Erythroblast (primary cell): ENCODE measurements at regions not wholly inside any gene's neighbourhood (a gene's known extent, or its start where the extent isn't known, plus 50 kb on each side); places are given as distances from the start of the nearest gene placed in this dataset.
A peak's percentile ranks its signal among the peaks of the same experiment; 100 is the strongest.

Experiments
- DNase-seq, 2 experiments: peaks; one replicate each; lab custom pipeline; 2025; lab: John Stamatoyannopoulos, UW
- GATA1 ChIP-seq: IDR thresholded peaks from 2 replicates; pipeline ENCODE4 v1.6.1; 2011; ENCODE audit warnings: low read depth, mild to moderate bottlenecking, control low read depth, low read length, moderate library complexity
- POLR2A ChIP-seq: IDR thresholded peaks from 2 replicates; pipeline ENCODE4 v1.6.1; 2011; ENCODE audit warnings: mild to moderate bottlenecking, low read length

GRCh38 chr11:42498971-42499370 is 812.8 kb upstream of the API5 start:
- no peak for DNase-seq
- TF ChIP-seq GATA1 (no peak), POLR2A (no peak)

GRCh38 chr11:42502151-42502550 is 809.6 kb upstream of the API5 start:
- TF ChIP-seq GATA1 (no peak), POLR2A (no peak)
- no peak for DNase-seq

DNA sequence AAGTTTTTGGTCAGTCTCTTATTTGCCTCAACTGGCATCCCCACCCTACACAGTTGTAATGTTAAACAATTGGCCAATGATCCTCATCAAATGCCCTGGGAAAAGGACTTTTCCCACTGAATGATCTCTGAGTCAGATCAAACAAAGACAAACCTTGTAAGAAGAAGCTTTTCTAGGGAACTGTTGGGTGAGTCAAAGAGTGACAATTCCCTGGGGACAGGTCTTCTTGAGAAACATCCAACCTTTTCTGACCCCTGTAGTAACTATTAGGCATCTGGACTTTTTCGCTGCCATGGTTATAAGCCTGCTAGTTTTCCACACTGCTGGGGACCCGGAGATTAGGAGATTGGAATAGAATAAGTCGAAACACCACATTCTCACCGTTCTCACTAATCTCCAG is 789.8 kb upstream of the API5 start:
- DNase-seq = no peak

DNA sequence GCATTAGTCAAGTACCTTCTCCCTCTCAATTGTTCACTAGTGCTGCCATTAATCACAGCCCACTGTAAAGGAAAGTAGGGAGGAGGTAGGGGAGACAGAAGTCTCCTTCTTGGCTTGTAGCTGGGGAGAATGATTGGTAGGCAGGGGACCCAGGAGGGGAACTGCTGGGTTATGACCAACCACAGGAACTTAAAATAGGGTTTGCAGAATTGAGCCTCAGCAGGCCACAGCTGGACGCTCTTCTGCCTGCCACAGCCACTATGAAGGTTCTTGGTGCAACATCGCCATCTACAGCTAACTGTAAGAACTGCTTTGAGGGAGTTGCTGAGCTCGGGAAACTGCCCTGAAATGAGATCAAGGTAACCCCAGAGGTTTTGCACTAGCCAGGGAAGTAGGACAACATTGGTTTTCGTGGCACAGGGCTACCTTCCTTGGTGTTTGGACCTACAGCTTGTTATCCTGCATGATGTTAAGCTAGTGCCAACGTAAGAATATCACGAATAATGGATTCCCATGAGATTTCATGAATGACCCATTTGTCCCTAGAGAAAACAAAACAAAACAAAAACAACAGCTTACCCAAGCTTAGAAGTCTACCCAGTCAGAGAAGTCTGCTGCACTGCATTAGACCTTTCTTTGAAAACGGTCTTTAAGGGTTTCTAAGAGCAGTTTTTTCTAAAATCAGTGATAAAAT is 787.1 kb upstream of the API5 start:
- no peak for TF ChIP-seq POLR2A
- no peak for TF ChIP-seq GATA1
- DNase-seq = peak; percentile 37 to 64

More for the DNA sequence above, 789.8 kb upstream of the API5 start:
- no peak for TF ChIP-seq GATA1
- no peak for TF ChIP-seq POLR2A

DNA sequence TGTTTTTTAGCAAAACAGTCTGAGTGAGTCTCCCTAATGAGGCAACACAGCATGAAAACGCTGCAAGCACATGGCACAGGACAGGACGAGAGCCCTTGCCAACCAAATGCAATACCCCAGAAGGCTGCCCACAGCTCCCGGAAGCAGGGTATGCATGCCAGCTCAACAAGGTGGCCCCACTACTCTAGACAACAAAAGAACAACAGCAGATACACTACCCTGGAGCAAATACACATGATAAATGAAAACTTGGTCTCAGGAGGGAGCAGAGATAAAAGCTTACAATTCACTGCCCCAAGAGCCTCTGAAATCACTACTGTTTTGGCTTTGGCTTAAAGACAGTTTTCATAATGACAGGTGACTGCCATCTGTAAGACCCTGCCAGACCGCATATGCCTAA is 785.4 kb upstream of the API5 start:
- DNase-seq = no peak
- TF ChIP-seq GATA1 (no peak), POLR2A (no peak)

- TF ChIP-seq POLR2A (no peak), GATA1 (no peak)
- no peak for DNase-seq
These were observed 783.3 kb upstream of the API5 start for GRCh38 chr11:42528471-42528870.

DNA sequence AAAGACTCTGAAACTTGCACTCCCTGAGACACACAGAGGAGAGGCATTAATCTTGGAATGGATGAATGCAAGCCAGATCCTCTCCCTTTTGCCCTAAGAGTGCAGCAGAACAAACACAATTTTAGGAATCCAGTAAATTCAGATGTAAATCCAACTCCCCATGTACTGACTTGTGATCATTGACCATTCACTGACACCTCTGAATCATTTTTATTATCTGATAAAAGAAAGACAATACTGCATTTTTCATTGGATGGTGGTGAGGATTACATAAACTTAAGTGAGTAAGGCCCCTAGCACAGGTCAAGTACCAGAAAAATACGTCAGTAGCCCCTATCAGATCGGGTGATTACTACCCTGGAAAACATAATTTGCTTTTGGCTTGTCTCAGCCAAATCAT is 782.9 kb upstream of the API5 start:
- TF ChIP-seq GATA1 (no peak), POLR2A (no peak)
- no peak for DNase-seq

- TF ChIP-seq POLR2A = no peak
- no peak for TF ChIP-seq GATA1
- no peak for DNase-seq
These were observed 775.0 kb upstream of the API5 start for GRCh38 chr11:42536611-42537360.

GRCh38 chr11:42542336-42542735 is 769.5 kb upstream of the API5 start:
- TF ChIP-seq POLR2A (no peak), GATA1 (no peak)
- no peak for DNase-seq

GRCh38 chr11:42543844-42544419 is 767.9 kb upstream of the API5 start:
- DNase-seq = no peak
- TF ChIP-seq GATA1 = no peak
- TF ChIP-seq POLR2A = no peak

GRCh38 chr11:42544726-42545125 is 767.1 kb upstream of the API5 start:
- TF ChIP-seq POLR2A = no peak
- no peak for TF ChIP-seq GATA1

DNA sequence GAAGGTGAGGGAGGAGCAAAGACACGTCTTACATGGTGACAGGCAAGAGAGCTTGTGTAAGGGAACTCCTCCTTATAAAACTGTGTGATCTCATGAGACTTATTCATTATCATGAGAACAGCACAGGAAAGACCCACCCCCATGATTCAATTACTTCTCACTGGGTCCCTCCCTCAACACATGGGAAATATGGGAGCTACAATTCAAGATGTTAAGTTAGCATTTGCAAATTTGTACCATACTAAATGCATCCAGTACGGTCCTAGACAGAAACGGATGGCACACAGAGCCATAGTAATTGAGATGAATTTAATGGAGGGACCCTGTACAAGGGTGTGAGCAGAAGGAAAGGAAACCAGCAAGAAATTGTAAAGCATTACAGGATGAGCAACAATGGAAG is 765.8 kb upstream of the API5 start:
- no peak for DNase-seq
- no peak for TF ChIP-seq POLR2A
- TF ChIP-seq GATA1 = no peak

More at GRCh38 chr11:42544726-42545125, 767.1 kb upstream of the API5 start:
- DNase-seq = no peak

- TF ChIP-seq GATA1 (no peak), POLR2A (no peak)
- DNase-seq = no peak
These were observed 759.0 kb upstream of the API5 start for GRCh38 chr11:42552786-42553185.

GRCh38 chr11:42555190-42555589 is 756.6 kb upstream of the API5 start:
- TF ChIP-seq GATA1 = no peak
- TF ChIP-seq POLR2A = no peak
- DNase-seq = no peak
